ENCODE measurements at regions not wholly inside any gene's neighbourhood (a gene's known extent, or its start where the extent isn't known, plus 50 kb on each side); places are given as distances from the start of the nearest gene placed in this dataset.
A peak's percentile ranks its signal among the peaks of the same experiment; 100 is the strongest.

DNA sequence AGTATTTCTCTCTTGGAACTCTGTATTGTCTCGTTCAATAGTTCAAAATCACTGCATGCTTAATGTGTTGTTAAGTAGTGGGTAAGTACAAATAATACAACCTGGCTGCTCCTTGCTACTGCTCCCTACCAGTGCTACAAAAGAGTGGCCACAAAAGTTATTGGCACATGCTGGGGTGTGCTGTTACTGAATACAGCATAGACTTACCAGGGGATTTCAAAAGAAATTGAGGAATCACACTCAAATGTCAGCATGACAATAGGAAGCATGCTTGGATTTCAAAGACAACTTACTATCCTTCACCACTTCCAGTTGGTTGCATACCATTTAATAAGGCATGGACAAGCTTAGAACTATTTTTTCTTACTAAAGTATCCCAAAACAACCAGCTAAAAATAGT lies 1041.3 kb upstream of the SPRY2 start:
- H3K4me1 ChIP-seq (ENCODE audit: insufficient read depth, low read length) = no peaks in the 10 kb centered on the region
- BruUV-seq (replicated peaks) = no TSS peak
- H3K36me3 ChIP-seq (ENCODE audit: low read depth, low read length) = no peaks in the 10 kb centered on the region
- ChIA-PET POLR2A (ENCODE audit: unreplicated experiment) (no interaction called here), CTCF (no interaction called here)
- H3F3A ChIP-seq (ENCODE audit: low read length, unreplicated experiment) = no peaks in the 10 kb centered on the region
- TF ChIP-seq EZH2 (IDR thresholded peaks at IDR 0.05; ENCODE audit: low read length, unreplicated experiment) (no peak), CTCF (conservative IDR thresholded peaks at IDR 0.05; ENCODE audit: low read depth, low read length) (no peak), EZH2phosphoT487 (IDR thresholded peaks at IDR 0.05; ENCODE audit: borderline replicate concordance, low read length) (no peak)
- no peak overlapping the region for H3K9ac ChIP-seq (ENCODE audit: low read length)
- H3K4me2 ChIP-seq (ENCODE audit: low read length) = no peak overlapping the region
- no peaks in the 10 kb centered on the region for H4K20me1 ChIP-seq (ENCODE audit: low read length)
- no peaks in the 10 kb centered on the region for H3K27me3 ChIP-seq (ENCODE audit: low read length)
- no peaks in the 10 kb centered on the region for H3K79me2 ChIP-seq (ENCODE audit: low read length)
- ATAC-seq = no peak
- no peak for DNase-seq
- no peak overlapping the region for H2AFZ ChIP-seq (ENCODE audit: low read length)
- intact Hi-C loops (cut with micrococcal nuclease) = no loop called here
- no peaks in the 10 kb centered on the region for H3K9me2 ChIP-seq (replicated peaks; ENCODE audit: low read length)
- H3K4me3 ChIP-seq (ENCODE audit: low read length) = no peak overlapping the region
- no peak overlapping the region for H3K27ac ChIP-seq (ENCODE audit: low read length)
- H3K9me3 ChIP-seq (ENCODE audit: low read length) = no peaks in the 10 kb centered on the region

DNA sequence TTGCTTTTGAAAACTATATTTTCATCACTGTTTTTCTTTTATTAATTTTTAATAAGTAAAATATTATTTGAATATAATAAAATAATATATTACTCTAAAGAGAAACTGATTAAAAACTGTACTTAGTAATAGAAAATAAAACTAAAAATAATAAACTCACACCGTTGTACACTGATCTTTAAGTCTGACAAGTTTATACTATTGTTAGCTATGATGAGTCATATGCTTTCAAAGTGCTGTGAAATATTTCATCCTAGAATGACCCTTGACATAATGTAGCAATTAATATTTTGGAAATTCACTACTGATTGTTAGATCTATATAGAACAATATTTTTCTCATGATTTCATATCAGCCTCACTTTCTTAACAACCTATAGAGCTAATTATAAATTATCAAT lies 1040.6 kb upstream of the SPRY2 start:
- POLR2A ChIA-PET (ENCODE audit: unreplicated experiment) = no interaction called here
- no peak overlapping the region for H2AFZ ChIP-seq (ENCODE audit: low read length)
- H3F3A ChIP-seq (ENCODE audit: low read length, unreplicated experiment) = no peaks in the 10 kb centered on the region
- no TSS peak for BruUV-seq (replicated peaks)
- no peak overlapping the region for H3K4me2 ChIP-seq (ENCODE audit: low read length)
- no peak overlapping the region for H3K27ac ChIP-seq (ENCODE audit: low read length)
- H3K4me3 ChIP-seq (ENCODE audit: low read length) = no peak overlapping the region
- intact Hi-C loops (cut with micrococcal nuclease) = no loop called here
- no peaks in the 10 kb centered on the region for H3K36me3 ChIP-seq (ENCODE audit: low read depth, low read length)
- H3K79me2 ChIP-seq (ENCODE audit: low read length) = no peaks in the 10 kb centered on the region
- no peaks in the 10 kb centered on the region for H3K4me1 ChIP-seq (ENCODE audit: insufficient read depth, low read length)
- H3K9ac ChIP-seq (ENCODE audit: low read length) = no peak overlapping the region
- H3K27me3 ChIP-seq (ENCODE audit: low read length) = no peaks in the 10 kb centered on the region
- peak; percentile 38; the same call in 1 of the 2 replicates for ATAC-seq
- CTCF ChIA-PET = no interaction called here
- no peak for TF ChIP-seq CTCF (conservative IDR thresholded peaks at IDR 0.05; ENCODE audit: low read depth, low read length)
- no peak for TF ChIP-seq EZH2 (IDR thresholded peaks at IDR 0.05; ENCODE audit: low read length, unreplicated experiment)
- TF ChIP-seq EZH2phosphoT487 (IDR thresholded peaks at IDR 0.05; ENCODE audit: borderline replicate concordance, low read length) = no peak
- no peaks in the 10 kb centered on the region for H4K20me1 ChIP-seq (ENCODE audit: low read length)
- no peaks in the 10 kb centered on the region for H3K9me3 ChIP-seq (ENCODE audit: low read length)
- no peak for DNase-seq
- H3K9me2 ChIP-seq (replicated peaks; ENCODE audit: low read length) = no peaks in the 10 kb centered on the region

GRCh38 chr13:81379183-81379582 lies 1038.3 kb upstream of the SPRY2 start:
- POLR2A ChIA-PET (ENCODE audit: unreplicated experiment) = no interaction called here
- BruUV-seq (replicated peaks) = no TSS peak
- Histone ChIP-seq H4K20me1 (ENCODE audit: low read length) (no peaks in the 10 kb centered on the region), H3K4me2 (ENCODE audit: low read length) (no peak overlapping the region), H3K9me2 (replicated peaks; ENCODE audit: low read length) (no peaks in the 10 kb centered on the region), H3F3A (ENCODE audit: low read length, unreplicated experiment) (no peaks in the 10 kb centered on the region), H3K36me3 (ENCODE audit: low read depth, low read length) (no peaks in the 10 kb centered on the region), H3K27ac (ENCODE audit: low read length) (no peak overlapping the region), H3K4me3 (ENCODE audit: low read length) (no peak overlapping the region), H3K27me3 (ENCODE audit: low read length) (no peaks in the 10 kb centered on the region), H3K9ac (ENCODE audit: low read length) (no peak overlapping the region), H2AFZ (ENCODE audit: low read length) (no peak overlapping the region), H3K9me3 (ENCODE audit: low read length) (no peaks in the 10 kb centered on the region), H3K4me1 (ENCODE audit: insufficient read depth, low read length) (no peaks in the 10 kb centered on the region), H3K79me2 (ENCODE audit: low read length) (no peaks in the 10 kb centered on the region)
- CTCF ChIA-PET = no interaction called here
- DNase-seq (no peak), ATAC-seq (no peak)
- TF ChIP-seq EZH2 (IDR thresholded peaks at IDR 0.05; ENCODE audit: low read length, unreplicated experiment) (no peak), CTCF (conservative IDR thresholded peaks at IDR 0.05; ENCODE audit: low read depth, low read length) (0 out of 2 replicates have a peak, but pooled peaks have one; percentile 9), EZH2phosphoT487 (IDR thresholded peaks at IDR 0.05; ENCODE audit: borderline replicate concordance, low read length) (no peak)
- intact Hi-C loops (cut with micrococcal nuclease) = no loop called here
